ENCODE measurements at regions not wholly inside any gene's neighbourhood (a gene's known extent, or its start where the extent isn't known, plus 50 kb on each side); places are given as distances from the start of the nearest gene placed in this dataset.

GRCh38 chr2:49843314-49843713 is 689.0 kb upstream of the FSHR start:
- BruUV-seq (replicated peaks) = no TSS peak
- ChIA-PET POLR2A (no interaction called here), CTCF (no interaction called here)
- Mint-ChIP-seq H3K4me1 (ENCODE audit: insufficient read depth, unreplicated experiment) (no peaks in the 10 kb centered on the region), H3K4me3 (ENCODE audit: unreplicated experiment) (no peak overlapping the region), H3K27ac (ENCODE audit: low read depth, unreplicated experiment) (no peak overlapping the region), H3K36me3 (ENCODE audit: insufficient read depth, unreplicated experiment) (no peaks in the 10 kb centered on the region), H3K9me3 (ENCODE audit: unreplicated experiment) (no peaks in the 10 kb centered on the region), H3K27me3 (ENCODE audit: insufficient read depth, unreplicated experiment) (peaks cover 47% of the 10 kb centered on the region)
- no peak for DNase-seq (ENCODE audit: unreplicated experiment)
- TF ChIP-seq CTCF (IDR thresholded peaks at IDR 0.05; ENCODE audit: unreplicated experiment) = no peak
- intact Hi-C loops (cut with micrococcal nuclease) = no loop called here

DNA sequence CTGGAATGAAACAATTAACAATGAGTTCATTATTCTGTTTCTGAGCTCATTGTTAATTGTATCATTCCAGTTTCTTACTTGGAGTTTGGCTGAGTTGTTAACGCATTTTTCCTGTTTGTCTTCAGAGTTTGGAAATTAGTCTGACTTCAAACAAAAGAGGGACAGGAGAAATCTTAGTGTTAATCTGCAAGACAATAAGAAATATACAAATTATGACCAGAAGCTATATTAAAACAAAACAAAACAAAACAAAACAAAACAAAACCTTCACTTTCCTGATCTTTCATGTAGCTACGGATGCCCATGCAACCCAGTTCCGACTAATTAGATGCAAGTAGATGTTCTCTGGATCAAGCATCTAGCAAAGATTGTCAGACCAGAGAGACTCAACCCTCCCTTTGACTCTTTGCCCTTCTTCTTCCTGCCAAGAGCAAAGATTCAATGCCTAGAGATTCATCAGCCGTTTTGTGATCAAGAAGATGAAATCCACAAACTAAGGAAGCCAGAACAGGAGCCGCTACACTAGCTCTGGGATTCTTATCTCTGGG is 686.2 kb upstream of the FSHR start:
- DNase-seq (ENCODE audit: unreplicated experiment) = no peak
- BruUV-seq (replicated peaks) = no TSS peak
- Mint-ChIP-seq H3K27me3 (ENCODE audit: insufficient read depth, unreplicated experiment) (peaks cover 75% of the 10 kb centered on the region), H3K4me3 (ENCODE audit: unreplicated experiment) (no peak overlapping the region), H3K4me1 (ENCODE audit: insufficient read depth, unreplicated experiment) (no peaks in the 10 kb centered on the region), H3K27ac (ENCODE audit: low read depth, unreplicated experiment) (no peak overlapping the region), H3K36me3 (ENCODE audit: insufficient read depth, unreplicated experiment) (no peaks in the 10 kb centered on the region), H3K9me3 (ENCODE audit: unreplicated experiment) (no peaks in the 10 kb centered on the region)
- no peak for TF ChIP-seq CTCF (IDR thresholded peaks at IDR 0.05; ENCODE audit: unreplicated experiment)
- POLR2A ChIA-PET = no interaction called here
- intact Hi-C loops (cut with micrococcal nuclease) = no loop called here
- CTCF ChIA-PET = interaction anchor here (0.6 to 0.8 kb wide), 2 partner anchors 95 to 224 kb away, joined by 3 read pairs; no protein-coding TSS in a partner anchor

DNA sequence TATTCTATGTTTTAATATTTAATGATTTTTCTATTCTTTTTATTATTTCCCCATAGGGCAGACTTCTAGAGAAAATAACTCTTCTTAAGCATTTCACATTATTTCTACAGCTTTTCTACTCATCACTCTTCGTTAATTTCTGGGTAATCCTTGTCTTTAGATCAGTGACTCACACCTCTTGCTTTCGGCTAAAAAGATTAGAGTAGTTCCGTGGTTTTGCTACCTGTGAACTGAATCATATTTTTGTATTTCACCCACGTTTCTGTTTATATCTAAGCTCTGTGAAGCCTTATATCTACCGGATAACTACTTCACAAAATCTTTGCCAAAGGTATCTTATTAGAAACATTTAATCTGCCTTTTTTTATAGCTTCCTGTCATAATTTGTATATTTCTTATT is 685.5 kb upstream of the FSHR start:
- Mint-ChIP-seq H3K36me3 (ENCODE audit: insufficient read depth, unreplicated experiment) (no peaks in the 10 kb centered on the region), H3K27ac (ENCODE audit: low read depth, unreplicated experiment) (no peak overlapping the region), H3K27me3 (ENCODE audit: insufficient read depth, unreplicated experiment) (peaks cover 77% of the 10 kb centered on the region), H3K9me3 (ENCODE audit: unreplicated experiment) (no peaks in the 10 kb centered on the region), H3K4me1 (ENCODE audit: insufficient read depth, unreplicated experiment) (no peaks in the 10 kb centered on the region), H3K4me3 (ENCODE audit: unreplicated experiment) (no peak overlapping the region)
- TF ChIP-seq CTCF (IDR thresholded peaks at IDR 0.05; ENCODE audit: unreplicated experiment) = no peak
- CTCF ChIA-PET = interaction anchor here (0.6 to 0.8 kb wide), 2 partner anchors 94 to 223 kb away, joined by 3 read pairs; no protein-coding TSS in a partner anchor
- POLR2A ChIA-PET = no interaction called here
- no peak for DNase-seq (ENCODE audit: unreplicated experiment)
- intact Hi-C loops (cut with micrococcal nuclease) = no loop called here
- no TSS peak for BruUV-seq (replicated peaks)

GRCh38 chr2:49837561-49838293 is 683.4 kb upstream of the FSHR start:
- CTCF ChIA-PET = no interaction called here
- Mint-ChIP-seq H3K9me3 (ENCODE audit: unreplicated experiment) (no peaks in the 10 kb centered on the region), H3K36me3 (ENCODE audit: insufficient read depth, unreplicated experiment) (no peaks in the 10 kb centered on the region), H3K27me3 (ENCODE audit: insufficient read depth, unreplicated experiment) (peaks cover 80% of the 10 kb centered on the region), H3K4me1 (ENCODE audit: insufficient read depth, unreplicated experiment) (no peaks in the 10 kb centered on the region), H3K27ac (ENCODE audit: low read depth, unreplicated experiment) (no peak overlapping the region), H3K4me3 (ENCODE audit: unreplicated experiment) (no peak overlapping the region)
- no TSS peak for BruUV-seq (replicated peaks)
- no peak for DNase-seq (ENCODE audit: unreplicated experiment)
- POLR2A ChIA-PET = no interaction called here
- TF ChIP-seq CTCF (IDR thresholded peaks at IDR 0.05; ENCODE audit: unreplicated experiment) = no peak
- intact Hi-C loops (cut with micrococcal nuclease) = no loop called here
